Activated naive CD4-positive, alpha-beta T cell treated with anti-CD3 and anti-CD28 coated beads for 36 hours (primary cell): ENCODE measurements at regions not wholly inside any gene's neighbourhood (a gene's known extent, or its start where the extent isn't known, plus 50 kb on each side); places are given as distances from the start of the nearest gene placed in this dataset.
"Not testable (repeated sequence)": the region's sequence is repeated elsewhere in the genome, so short reads cannot be mapped to it uniquely, and the experiment has no call there.

Experiments
- CTCF ChIA-PET: fragments of 350-600 bp; sonication (Branson Sonifier 250); formaldehyde crosslinking; loops from one replicate; lab custom pipeline; 2021; ENCODE audit warnings: antibody characterized with exemption; lab: Charles Lee
- DNase-seq: peaks from one replicate; pipeline ENCODE4 v3.0.0-alpha.2; 2020
- H3K27ac Mint-ChIP-seq: one replicate; pipeline ENCODE4 v1.8.0; 2021; ENCODE audit warnings: mild to moderate bottlenecking, mixed read lengths
- H3K27me3 Mint-ChIP-seq: one replicate; pipeline ENCODE4 v1.8.0; 2021; ENCODE audit warnings: low read depth, mixed read lengths
- H3K36me3 Mint-ChIP-seq: one replicate; pipeline ENCODE4 v1.8.0; 2021; ENCODE audit warnings: low read depth, mixed read lengths
- H3K4me1 Mint-ChIP-seq: one replicate; pipeline ENCODE4 v1.8.0; 2021; ENCODE audit warnings: low read depth, mixed read lengths
- H3K4me3 Mint-ChIP-seq: one replicate; pipeline ENCODE4 v1.8.0; 2021; ENCODE audit warnings: mild to moderate bottlenecking, moderate library complexity, mixed read lengths
- H3K9me3 Mint-ChIP-seq: one replicate; pipeline ENCODE4 v1.8.0; 2021; ENCODE audit warnings: mixed read lengths
- intact Hi-C: fragments of 100-400 bp; cut with micrococcal nuclease; formaldehyde crosslinking; loops from one replicate; pipeline ENCODE4 v1.15.1; 2023

DNA sequence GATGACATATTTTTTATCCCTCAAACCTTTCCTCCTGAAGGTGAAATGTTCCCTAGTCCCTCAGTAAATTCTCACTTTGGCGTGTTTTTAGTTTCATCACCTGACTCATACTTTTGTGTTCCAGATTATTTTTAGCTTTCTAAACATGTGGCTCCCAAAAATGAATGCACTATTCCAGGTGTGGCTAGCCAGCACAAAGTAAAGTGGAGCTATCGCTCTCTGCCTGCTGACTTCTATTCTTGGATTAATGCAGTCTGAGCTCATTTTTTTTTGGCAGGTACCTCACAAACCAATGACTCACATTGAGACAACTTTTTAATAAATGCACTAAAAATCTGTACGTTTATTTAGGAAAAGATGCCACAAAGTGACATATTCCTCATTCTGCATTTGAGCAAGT lies 58.8 kb upstream of the LANCL2 start:
- Mint-ChIP-seq H3K4me1 (peaks cover 10% of the 10 kb centered on the region), H3K27ac (no peak overlapping the region), H3K4me3 (no peak overlapping the region), H3K9me3 (peaks cover 7% of the 10 kb centered on the region), H3K36me3 (no peaks in the 10 kb centered on the region), H3K27me3 (peaks cover 8% of the 10 kb centered on the region)
- intact Hi-C loops, result no loop called here
- CTCF ChIA-PET, result interaction anchor here (0.5 to 1.8 kb wide), 3 partner anchors 8 to 109 kb away, joined by 3 to 5 read pairs (median 3); no protein-coding TSS in a partner anchor
- no peak for DNase-seq

GRCh38 chr7:55307123-55307916 lies 57.8 kb upstream of the LANCL2 start:
- no peak for DNase-seq
- H3K4me1 Mint-ChIP-seq, result peaks cover 10% of the 10 kb centered on the region

GRCh38 chr7:55308186-55308929 lies 56.8 kb upstream of the LANCL2 start:
- Mint-ChIP-seq H3K4me3 (no peak overlapping the region), H3K36me3 (no peaks in the 10 kb centered on the region), H3K9me3 (peaks cover 7% of the 10 kb centered on the region), H3K27ac (no peak overlapping the region), H3K27me3 (peaks cover 3% of the 10 kb centered on the region), H3K4me1 (peaks cover 10% of the 10 kb centered on the region)
- CTCF ChIA-PET, result interaction anchor here (0.9 to 1.7 kb wide), 2 partner anchors 27 to 107 kb away, joined by 3 to 5 read pairs; no protein-coding TSS in a partner anchor
- DNase-seq, result no peak
- intact Hi-C loops, result no loop called here

More at GRCh38 chr7:55307123-55307916, 57.8 kb upstream of the LANCL2 start:
- Mint-ChIP-seq H3K4me3 (no peak overlapping the region), H3K27ac (no peak overlapping the region), H3K36me3 (no peaks in the 10 kb centered on the region), H3K27me3 (peaks cover 5% of the 10 kb centered on the region), H3K9me3 (peaks cover 7% of the 10 kb centered on the region)
- intact Hi-C loops, result no loop called here
- CTCF ChIA-PET, result interaction anchor here (1.8 kb wide), 1 partner anchor 107 kb away, joined by 5 read pairs; no protein-coding TSS in a partner anchor

- no peaks in the 10 kb centered on the region for H3K27me3 Mint-ChIP-seq
- DNase-seq, result peak; percentile 70
- H3K4me1 Mint-ChIP-seq, result peaks cover 10% of the 10 kb centered on the region
- H3K36me3 Mint-ChIP-seq, result no peaks in the 10 kb centered on the region
- H3K4me3 Mint-ChIP-seq, result no peak overlapping the region
- CTCF ChIA-PET, result interaction anchor here (0.9 to 1.7 kb wide), 2 partner anchors 28 to 106 kb away, joined by 3 to 5 read pairs; no protein-coding TSS in a partner anchor
- intact Hi-C loops, result loop anchor here (1.0 kb wide), 3 partner anchors 57 to 262 kb away; no protein-coding TSS in a partner anchor
- peaks cover 7% of the 10 kb centered on the region for H3K9me3 Mint-ChIP-seq
- no peak overlapping the region for H3K27ac Mint-ChIP-seq
These were observed 55.8 kb upstream of the LANCL2 start for GRCh38 chr7:55309040-55309991.

GRCh38 chr7:55310287-55311025 lies 54.7 kb upstream of the LANCL2 start:
- no peak overlapping the region for H3K27ac Mint-ChIP-seq
- CTCF ChIA-PET, result no interaction called here
- H3K9me3 Mint-ChIP-seq, result peaks cover 7% of the 10 kb centered on the region
- no peaks in the 10 kb centered on the region for H3K36me3 Mint-ChIP-seq
- peaks cover 10% of the 10 kb centered on the region for H3K4me1 Mint-ChIP-seq
- H3K27me3 Mint-ChIP-seq, result no peaks in the 10 kb centered on the region
- intact Hi-C loops, result no loop called here
- no peak for DNase-seq
- no peak overlapping the region for H3K4me3 Mint-ChIP-seq

- intact Hi-C loops, H3K27ac Mint-ChIP-seq, H3K9me3 Mint-ChIP-seq, CTCF ChIA-PET, DNase-seq, H3K4me3 Mint-ChIP-seq, H3K27me3 Mint-ChIP-seq, H3K36me3 Mint-ChIP-seq: not testable (repeated sequence)
- peaks cover 10% of the 10 kb centered on the region for H3K4me1 Mint-ChIP-seq
These were observed 53.2 kb upstream of the LANCL2 start for GRCh38 chr7:55311892-55312291.

DNA sequence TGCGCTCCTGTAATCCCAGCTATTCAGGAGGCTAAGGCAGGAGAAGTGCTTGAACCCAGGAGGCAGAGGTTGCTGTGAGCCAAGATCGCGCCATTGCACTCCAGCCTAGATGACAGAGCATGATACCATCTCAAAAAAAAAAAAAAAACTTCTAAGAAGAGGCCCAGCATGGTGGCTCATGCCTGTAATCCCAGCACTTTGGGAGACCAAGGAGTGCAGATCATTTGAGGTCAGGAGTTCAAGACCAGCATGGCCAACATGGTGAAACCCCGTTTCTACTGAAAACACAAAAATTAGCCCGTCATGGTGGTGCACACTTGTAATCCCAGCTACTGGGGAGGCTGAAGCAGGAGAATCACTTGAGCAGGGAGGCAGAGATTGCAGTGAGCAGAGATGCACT lies 51.5 kb upstream of the LANCL2 start:
- H3K36me3 Mint-ChIP-seq, H3K9me3 Mint-ChIP-seq, CTCF ChIA-PET, H3K4me3 Mint-ChIP-seq, H3K27me3 Mint-ChIP-seq, H3K27ac Mint-ChIP-seq, intact Hi-C loops, DNase-seq, H3K4me1 Mint-ChIP-seq: not testable (repeated sequence)

DNA sequence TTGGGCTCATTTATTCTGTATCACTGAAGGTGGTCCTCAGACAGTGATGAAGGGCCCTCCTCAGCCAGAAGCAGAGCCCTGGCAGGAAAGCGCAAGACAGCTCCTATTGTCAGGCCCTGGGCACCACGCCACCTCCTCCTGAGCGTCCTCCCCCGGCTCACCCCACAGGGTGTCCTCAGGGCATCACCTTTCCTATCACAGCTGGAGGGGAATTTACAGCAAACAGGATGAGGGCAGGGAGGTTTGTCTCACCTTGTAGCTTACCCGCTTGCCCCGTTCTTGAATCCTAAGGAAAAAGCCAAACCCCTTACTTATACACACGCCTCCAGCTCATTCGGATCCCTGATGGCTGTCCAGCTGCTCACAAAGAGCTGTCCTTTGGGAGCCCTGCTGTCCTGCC lies 50.2 kb upstream of the LANCL2 start:
- H3K4me1 Mint-ChIP-seq, result no peaks in the 10 kb centered on the region
- H3K27ac Mint-ChIP-seq, result no peak overlapping the region
- H3K9me3 Mint-ChIP-seq, result peaks cover 7% of the 10 kb centered on the region
- CTCF ChIA-PET, result interaction anchor here (0.7 kb wide), 1 partner anchor 225 kb away, joined by 3 read pairs; no protein-coding TSS in a partner anchor
- intact Hi-C loops, result no loop called here
- peaks cover 13% of the 10 kb centered on the region for H3K27me3 Mint-ChIP-seq
- no peak for DNase-seq
- no peaks in the 10 kb centered on the region for H3K36me3 Mint-ChIP-seq
- no peak overlapping the region for H3K4me3 Mint-ChIP-seq
